HG03095 (cell line): ENCODE measurements at regions not wholly inside any gene's neighbourhood (a gene's known extent, or its start where the extent isn't known, plus 50 kb on each side); places are given as distances from the start of the nearest gene placed in this dataset.

Experiments used
- ATAC-seq: cut with Tn5 transposase; IDR thresholded peaks from one replicate; pipeline ENCODE4 v1.9.1; 2021; ENCODE audit warnings: moderate library complexity; ENCODE audit not compliant: unreplicated experiment

DNA sequence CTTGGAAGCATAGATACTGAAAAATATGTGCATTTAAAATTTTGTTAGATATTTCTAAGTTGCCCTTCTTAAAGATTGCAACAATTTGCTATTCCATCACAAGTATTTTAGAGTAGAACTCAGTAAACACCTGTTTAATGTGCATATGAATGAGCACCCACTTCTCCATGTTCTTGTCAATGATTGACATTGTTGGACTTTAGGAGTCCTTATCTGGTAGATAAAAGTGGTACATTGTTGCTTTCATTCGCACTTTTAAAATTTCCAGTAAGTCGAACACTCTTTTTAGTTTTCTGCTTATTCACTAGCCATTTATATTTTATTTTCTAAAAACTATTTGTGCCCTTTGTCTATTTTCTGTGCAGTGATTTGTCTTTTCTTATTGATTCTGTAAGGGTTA, 478.3 kb downstream of the SOX2 start:
- ATAC-seq: no peak

DNA sequence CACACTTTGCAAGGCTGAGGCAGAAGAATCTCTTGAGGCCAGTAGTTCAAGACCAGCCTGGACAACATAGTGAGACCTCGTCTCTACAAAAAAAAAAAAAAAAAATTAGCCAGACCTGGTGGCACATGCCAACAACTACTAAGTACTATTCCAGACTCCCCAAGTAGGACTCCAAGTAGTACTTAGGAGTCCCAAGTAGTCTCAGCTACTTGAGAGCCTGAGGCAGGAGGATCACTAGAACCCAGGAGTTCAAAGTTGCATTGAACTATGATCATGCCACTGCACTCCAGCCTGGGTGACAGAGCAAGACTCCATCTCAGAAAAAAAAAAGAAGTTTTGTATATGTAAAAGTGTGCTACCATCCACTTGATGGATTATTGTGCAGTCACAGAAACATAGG, 486.6 kb downstream of the SOX2 start:
- ATAC-seq: no peak

GRCh38 chr3:182201456-182202168, 489.9 kb downstream of the SOX2 start:
- no peak for ATAC-seq

DNA sequence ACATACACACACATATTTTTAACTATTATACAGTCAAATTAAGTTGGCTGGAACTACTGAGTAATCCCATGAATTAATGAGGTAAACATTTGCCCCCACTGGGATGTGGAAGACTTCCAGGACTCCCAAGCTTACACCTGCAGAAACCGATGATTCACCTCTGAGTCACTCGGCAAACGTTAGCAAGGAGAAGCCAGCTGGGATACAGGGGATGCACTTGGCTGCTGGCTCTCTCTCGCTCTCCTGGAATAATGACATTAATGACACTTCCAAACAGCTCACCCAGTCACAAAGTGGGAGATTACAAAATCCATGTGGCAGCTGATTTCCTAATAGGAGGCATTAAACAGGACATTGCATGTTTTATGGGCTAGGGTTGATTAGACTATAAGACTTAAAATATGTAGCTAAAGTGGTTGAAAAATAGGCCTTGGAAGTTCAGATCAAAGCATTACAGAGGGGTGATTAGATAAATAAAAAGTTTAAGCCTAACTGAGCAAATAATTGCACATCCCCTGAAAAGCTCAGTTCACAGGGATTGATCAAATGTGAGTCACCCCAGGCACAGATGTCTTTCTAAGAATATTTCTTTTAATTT, 500.9 kb downstream of the SOX2 start:
- no peak for ATAC-seq

DNA sequence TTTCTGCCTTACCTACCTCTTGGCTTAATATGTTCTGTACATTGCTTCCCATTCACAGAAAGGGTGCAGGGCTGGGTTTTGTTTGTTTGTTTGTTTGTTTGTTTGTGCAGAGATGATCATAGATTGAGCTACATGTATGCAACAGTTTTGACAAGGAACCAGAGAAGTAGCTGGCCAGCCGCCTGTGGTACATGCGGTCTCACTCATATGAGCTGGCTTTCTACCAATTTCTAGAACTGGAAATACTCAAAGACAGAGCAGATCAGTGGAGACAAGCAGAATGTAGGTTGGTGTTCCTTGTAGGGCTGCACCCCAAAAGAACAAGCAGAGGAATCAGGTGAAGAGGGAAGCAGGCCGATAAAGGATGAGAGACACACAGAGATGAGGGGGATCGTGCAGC, 502.7 kb downstream of the SOX2 start:
- no peak for ATAC-seq

DNA sequence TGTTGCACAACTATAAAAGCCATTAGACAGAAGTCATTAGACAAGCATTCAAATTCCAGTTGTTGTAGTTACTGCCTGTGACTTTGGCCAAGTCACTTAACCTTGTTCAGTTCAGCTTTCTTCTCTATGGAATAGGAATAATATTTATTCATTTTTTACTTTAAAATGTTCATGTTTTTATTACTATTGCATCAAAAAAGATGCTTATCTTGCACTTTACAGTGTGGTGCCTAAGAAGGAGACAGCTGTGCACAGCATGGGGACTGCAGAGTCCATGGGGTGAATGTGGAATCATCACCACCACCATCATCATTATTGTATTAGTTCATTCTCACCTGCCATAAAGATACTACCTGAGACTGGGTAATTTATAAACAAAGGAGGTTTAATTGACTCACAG, 504.2 kb downstream of the SOX2 start:
- no peak for ATAC-seq

DNA sequence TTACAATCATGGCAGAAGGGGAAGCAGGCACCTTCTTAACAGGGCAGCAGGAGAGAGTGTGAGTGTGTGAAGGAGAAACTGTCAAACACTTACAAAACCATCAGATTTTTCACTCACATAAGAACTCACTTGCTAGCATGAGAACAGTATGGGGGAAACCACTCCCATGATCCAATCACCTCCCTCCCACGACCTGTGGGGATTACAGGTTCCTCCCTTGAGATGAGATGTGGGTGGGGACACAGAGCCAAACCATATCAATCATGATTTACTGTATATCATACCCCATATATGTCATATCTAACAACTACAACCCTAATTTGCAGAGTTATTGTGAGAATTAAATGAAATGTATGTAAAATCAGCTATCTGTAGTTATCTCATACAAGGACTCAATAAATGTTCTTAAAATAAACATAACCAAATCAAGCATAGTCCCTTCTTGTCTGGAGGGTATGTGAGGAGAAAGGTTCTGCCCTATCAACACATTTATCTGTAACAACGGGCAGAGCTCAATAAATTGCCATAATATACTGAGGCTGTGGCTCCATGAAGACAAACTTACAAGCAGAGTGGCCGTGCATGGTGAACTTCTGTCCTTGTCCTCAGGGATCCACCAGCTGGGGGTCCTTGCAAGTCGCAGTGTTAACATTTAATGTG, 504.7 kb downstream of the SOX2 start:
- ATAC-seq: no peak

DNA sequence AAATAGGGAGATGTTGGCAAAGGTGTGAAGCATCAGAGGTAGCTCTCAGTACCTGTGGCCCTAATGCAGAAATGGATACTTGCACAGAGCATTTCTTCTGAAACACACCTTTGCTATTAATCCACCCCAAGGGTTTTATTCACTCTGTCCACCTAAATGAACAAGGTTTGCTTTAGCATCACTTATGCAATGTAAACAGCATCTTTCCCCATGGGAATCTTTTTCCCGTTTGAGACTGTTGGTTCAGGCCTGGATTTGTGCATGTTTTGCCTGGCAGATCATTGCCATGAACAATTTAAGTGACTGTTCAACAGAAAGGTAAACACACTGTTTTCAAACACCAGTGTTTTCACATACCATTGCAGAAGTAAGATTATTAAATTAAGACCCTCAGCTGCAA, 508.3 kb downstream of the SOX2 start:
- no peak for ATAC-seq

DNA sequence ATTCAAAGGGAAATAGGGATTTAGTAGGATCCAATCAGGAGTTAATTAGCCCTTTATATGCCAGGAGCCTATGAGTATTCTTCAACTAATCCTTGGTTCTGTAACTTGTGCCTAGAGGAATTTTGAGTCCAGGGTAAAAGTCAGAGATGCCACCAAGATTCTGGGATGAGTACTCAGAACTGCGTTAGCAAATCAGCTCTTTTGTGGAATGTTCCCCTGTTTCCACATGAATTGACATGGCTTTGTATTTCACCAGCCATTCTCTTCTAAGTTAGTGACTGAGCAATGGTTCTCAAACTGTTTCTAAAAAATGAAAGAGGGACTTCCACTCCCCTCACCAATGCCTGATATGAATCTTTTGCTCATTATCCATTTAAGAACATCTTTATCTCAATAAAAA, 508.7 kb downstream of the SOX2 start:
- ATAC-seq: no peak

DNA sequence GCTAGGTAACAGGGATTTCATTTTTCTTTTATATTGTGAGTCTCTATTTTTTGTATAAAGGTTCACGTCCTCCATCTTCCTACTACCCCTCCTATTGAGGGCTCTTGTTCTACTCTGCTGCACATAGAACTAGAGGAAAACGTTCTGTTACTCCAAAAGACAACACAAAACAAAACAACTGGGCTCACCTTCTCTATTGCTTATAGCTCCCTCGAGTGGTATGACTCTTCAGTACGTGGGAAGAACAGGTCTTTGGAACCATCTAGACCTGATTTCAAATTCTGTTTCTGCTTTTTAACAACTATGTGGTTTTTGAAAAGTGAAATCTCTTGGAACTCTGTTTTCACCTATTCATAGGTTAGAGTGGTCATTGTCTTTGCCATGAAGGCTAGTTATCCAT, 515.3 kb downstream of the SOX2 start:
- ATAC-seq: no peak

- no peak for ATAC-seq
Measured at GRCh38 chr3:182233405-182233804, 521.7 kb downstream of the SOX2 start.

- ATAC-seq: no peak
Measured at GRCh38 chr3:182233957-182234356, 522.2 kb downstream of the SOX2 start.

DNA sequence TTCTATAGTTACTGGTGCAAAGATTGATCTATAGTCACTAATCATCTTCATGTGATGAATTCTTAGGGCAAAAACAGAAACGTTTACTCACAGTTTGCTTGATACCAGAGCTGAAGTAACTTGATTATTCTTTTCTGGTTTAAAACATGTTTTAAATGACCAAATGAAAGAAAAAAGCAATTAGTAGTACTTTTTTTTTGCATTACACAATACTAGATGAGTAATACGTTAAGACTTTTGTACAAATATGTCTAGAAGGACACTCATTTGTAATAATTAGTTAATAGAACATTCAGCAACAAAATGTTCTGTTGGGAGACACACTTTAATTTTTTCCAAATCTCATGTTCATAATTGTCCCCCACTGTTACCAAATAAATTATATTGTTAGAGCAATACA, 523.2 kb downstream of the SOX2 start:
- ATAC-seq: no peak

GRCh38 chr3:182235504-182235903, 523.8 kb downstream of the SOX2 start:
- no peak for ATAC-seq

DNA sequence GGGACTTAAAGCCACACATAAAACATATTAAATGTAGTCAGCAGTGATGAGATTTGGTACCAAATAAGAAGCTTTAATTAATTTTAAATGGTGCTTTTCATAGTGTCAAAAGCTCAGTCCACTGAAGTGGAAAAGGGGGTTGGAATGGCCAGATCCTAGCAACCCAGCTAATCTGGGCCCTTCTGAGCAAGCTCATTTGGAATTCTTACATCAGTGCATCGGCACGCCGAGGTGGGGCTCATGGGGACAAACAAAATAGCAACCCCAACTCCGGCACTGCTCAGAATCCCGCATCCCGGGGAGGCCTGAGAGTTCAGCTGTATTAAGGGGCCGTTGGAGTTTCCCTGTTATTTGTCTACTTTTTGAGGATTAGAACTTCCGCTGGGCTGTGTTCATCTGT, 526.4 kb downstream of the SOX2 start:
- no peak for ATAC-seq

GRCh38 chr3:182239316-182239715, 527.6 kb downstream of the SOX2 start:
- ATAC-seq: no peak

DNA sequence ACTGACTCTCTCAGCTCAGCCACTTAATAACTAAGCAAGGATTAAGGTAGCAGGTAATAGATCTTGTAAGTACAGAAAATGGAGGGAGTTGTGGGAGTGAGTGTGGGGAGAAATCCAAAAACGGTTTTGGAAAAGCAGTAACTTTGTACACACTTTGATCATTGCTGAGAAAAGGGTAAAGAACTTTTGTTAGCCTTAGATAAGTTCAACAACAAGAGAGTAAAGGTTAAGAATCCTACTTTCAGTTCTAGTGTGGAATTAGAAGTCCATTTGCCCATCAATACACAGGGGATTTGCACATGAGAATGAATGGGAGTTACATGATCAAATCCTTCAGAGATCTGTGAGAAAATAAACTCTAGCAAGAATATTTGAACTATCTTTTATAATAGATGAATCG, 528.7 kb downstream of the SOX2 start:
- ATAC-seq: no peak

DNA sequence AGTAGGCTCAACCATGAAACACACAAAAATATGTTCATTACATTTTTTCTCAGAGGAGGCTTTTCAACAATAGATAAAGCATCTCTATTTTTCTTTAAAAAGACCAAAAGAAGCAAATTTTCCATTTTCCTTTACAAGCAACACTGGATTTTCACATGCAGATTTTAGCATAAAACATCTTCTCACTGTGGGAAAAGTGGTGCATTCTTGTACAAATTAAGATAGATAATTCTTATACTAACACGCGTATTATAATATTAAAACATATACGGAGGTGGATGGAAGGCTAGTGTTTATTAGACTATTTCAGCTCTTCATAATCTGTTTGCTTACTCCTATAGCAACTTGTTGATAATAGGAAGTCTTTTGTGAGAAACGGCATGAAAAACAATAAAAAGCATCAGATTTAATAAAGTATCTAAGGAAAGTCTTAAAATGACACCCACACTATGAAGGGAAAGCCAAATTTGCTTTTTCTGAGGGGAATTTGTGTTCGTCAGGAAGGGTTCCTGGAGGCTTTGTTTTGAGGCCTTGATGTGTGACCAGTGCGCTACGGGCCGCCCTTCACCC, 529.6 kb downstream of the SOX2 start:
- ATAC-seq: no peak

DNA sequence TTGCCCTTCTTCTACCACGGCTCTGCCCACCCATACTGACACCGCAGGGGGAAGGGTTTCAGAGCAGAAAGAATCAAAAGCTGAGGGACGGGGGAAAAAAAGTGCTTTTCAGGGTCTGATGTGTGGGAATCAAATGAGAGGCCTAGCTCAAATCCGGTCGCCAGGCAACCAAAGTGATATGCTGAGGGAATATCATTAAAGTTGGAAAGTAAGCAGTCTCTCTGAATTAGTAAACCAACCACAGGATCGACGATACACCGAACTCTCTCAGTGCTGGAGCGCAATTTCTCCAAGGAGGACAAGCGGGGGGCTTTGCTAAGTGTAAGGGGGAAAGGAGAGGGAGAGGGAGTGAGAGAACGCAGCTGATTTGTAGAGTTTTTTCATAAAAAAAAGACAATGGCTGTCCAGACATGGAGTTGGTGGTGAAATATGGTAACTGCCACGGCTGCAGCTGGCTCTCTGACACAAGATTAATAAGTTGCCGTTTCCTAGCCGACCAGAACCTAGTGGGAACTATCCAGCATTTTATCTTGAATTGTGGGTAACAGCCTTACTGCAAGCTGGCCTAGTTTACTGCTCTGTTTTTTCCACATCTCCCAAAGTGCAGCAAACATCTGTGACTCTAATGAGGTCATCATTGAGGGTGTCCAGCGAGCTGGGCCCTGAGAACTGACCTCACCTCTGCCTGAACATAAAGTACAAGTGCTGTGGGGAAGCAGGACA, 530.2 kb downstream of the SOX2 start:
- ATAC-seq: no peak

DNA sequence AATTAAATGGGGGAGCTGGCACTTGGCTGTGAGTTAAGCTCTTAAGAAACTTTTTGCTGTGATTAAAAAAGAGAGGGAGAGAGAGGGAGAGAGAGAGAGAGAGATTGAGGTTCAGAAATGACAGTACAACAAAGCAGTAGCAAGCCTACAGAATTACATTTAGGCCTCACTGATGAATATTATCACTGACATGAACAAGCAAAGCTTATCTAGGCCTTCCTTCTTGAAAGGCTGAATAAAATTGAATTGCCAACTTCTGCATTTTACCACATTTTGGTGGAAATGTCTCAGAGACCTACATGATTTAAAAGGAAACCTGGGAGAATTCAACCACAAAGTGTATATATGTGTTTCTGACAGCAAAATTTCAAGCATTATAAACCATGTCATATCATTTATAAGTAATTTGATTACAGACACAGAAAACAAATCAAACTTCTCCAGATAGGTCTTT, 530.8 kb downstream of the SOX2 start:
- ATAC-seq: no peak

DNA sequence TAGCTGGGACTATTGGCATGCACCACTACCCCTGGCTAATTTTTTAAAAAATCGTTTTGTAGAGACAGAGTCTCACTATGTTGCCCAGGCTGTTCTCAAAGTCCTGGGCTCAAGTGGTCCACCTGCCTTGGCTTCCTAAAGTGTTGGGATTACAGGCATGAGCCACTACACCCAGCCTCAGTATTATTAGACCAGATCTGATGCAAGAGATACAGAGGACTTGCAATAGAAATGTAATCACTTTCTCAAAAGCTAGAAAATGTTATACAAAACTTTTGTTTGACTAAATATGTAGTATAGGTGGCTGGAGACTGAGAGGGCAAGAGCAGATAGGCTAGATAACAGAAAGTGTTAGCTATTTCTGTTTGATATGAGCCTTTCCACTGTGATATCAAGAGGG, 531.9 kb downstream of the SOX2 start:
- ATAC-seq: no peak
